Ishikawa (cell line): ENCODE measurements at regions not wholly inside any gene's neighbourhood (a gene's known extent, or its start where the extent isn't known, plus 50 kb on each side); places are given as distances from the start of the nearest gene placed in this dataset.

Experiments
- CREB1 ChIP-seq: IDR thresholded peaks from 2 replicates; pipeline ENCODE4 v1.6.1; 2012; ENCODE audit warnings: low read depth
- FOXM1 ChIP-seq: IDR thresholded peaks from 2 replicates; pipeline ENCODE4 v1.6.1; 2012; ENCODE audit warnings: low read depth, borderline replicate concordance
- RAD21 ChIP-seq: IDR thresholded peaks from 2 replicates; pipeline ENCODE4 v1.6.1; 2012; ENCODE audit warnings: low read depth
- YY1 ChIP-seq: IDR thresholded peaks from 2 replicates; pipeline ENCODE4 v1.6.1; 2012; ENCODE audit warnings: low read depth
- ZBTB7A ChIP-seq: IDR thresholded peaks from 2 replicates; pipeline ENCODE4 v1.6.1; 2012; ENCODE audit warnings: low read depth
- TF ChIP-seq, protein P1 (sequence below): IDR thresholded peaks from 2 replicates; pipeline ENCODE4 v1.6.1; 2012

DNA sequence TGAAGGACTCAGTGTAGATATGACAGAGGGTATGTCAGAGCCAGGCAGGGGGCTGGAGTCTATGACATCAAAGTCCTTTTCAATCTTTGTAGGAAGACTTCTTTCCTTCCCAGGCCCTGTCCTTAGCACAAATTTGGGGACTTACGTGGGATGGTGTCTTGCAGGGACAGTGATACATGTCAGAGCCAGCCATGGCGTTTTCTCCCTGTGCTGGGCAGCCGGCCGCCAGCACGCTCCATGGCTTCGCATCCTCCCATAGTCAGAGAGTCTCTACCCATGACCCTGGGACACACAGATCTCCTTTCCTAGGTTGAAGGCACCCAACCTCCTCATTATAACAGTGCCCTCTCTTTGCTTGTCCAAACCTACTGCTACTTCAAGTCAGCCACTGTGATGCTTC, 156.9 kb upstream of the MYCN start:
- TF ChIP-seq, protein P1, sequence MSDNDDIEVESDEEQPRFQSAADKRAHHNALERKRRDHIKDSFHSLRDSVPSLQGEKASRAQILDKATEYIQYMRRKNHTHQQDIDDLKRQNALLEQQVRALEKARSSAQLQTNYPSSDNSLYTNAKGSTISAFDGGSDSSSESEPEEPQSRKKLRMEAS = no peak
- TF ChIP-seq YY1 (no peak), RAD21 (no peak), CREB1 (no peak), FOXM1 (no peak), ZBTB7A (no peak)
